PFSK-1 (cell line): ENCODE measurements at regions not wholly inside any gene's neighbourhood (a gene's known extent, or its start where the extent isn't known, plus 50 kb on each side); places are given as distances from the start of the nearest gene placed in this dataset.

Source experiments
- FOXP2 ChIP-seq: optimal IDR thresholded peaks from 2 replicates; pipeline ENCODE3; 2011; ENCODE audit warnings: borderline replicate concordance, control low read depth, inconsistent platforms; ENCODE audit not compliant: insufficient read depth; ENCODE audit errors: extremely low read length, extremely low read depth
- POLR2AphosphoS5 ChIP-seq: IDR thresholded peaks from 2 replicates; pipeline ENCODE4 v1.6.1; 2012; ENCODE audit warnings: low read depth, mild to moderate bottlenecking, control low read depth, low read length, moderate library complexity
- REST ChIP-seq, 2 experiments: IDR thresholded peaks; 2 replicates each; pipeline versions ENCODE4 v1.6.1 to v1.8.0; 2011 to 2012; ENCODE audit warnings: low read depth in 2 of 2, low read length in 2 of 2, control low read depth in 1 of 2, inconsistent platforms in 1 of 2, mild to moderate bottlenecking in 1 of 2, moderate library complexity in 1 of 2; ENCODE audit not compliant: insufficient read depth in 1 of 2
- SIN3A ChIP-seq: IDR thresholded peaks from 2 replicates; pipeline ENCODE4 v1.6.1; 2012; ENCODE audit warnings: mild to moderate bottlenecking, low read length, moderate library complexity, borderline replicate concordance; ENCODE audit not compliant: insufficient read depth
- TAF1 ChIP-seq: IDR thresholded peaks from 2 replicates; pipeline ENCODE4 v1.6.1; 2012; ENCODE audit warnings: low read length, control low read depth, borderline replicate concordance; ENCODE audit not compliant: insufficient read depth

GRCh38 chr22:47434336-47435203 is 672.1 kb downstream of the TBC1D22A start:
- no peak for TF ChIP-seq FOXP2
- no peak for TF ChIP-seq REST (IDR thresholded peaks at IDR 0.05; ENCODE audit: insufficient read depth in 1 of 2, low read depth in 2 of 2, low read length in 2 of 2)
- no peak for TF ChIP-seq TAF1
- TF ChIP-seq POLR2AphosphoS5 = no peak
- TF ChIP-seq SIN3A = no peak

- TF ChIP-seq FOXP2 = no peak
- TF ChIP-seq REST (IDR thresholded peaks at IDR 0.05; ENCODE audit: insufficient read depth in 1 of 2, low read depth in 2 of 2, low read length in 2 of 2) = no peak
- no peak for TF ChIP-seq SIN3A
- TF ChIP-seq TAF1 = no peak
- TF ChIP-seq POLR2AphosphoS5 = no peak
Measured at GRCh38 chr22:47433627-47434026, 671.2 kb downstream of the TBC1D22A start.

GRCh38 chr22:47432683-47433082 is 670.2 kb downstream of the TBC1D22A start:
- no peak for TF ChIP-seq SIN3A
- TF ChIP-seq TAF1 = no peak
- TF ChIP-seq POLR2AphosphoS5 = no peak
- no peak for TF ChIP-seq FOXP2
- TF ChIP-seq REST (IDR thresholded peaks at IDR 0.05; ENCODE audit: insufficient read depth in 1 of 2, low read depth in 2 of 2, low read length in 2 of 2) = no peak

GRCh38 chr22:47423861-47424820 is 661.7 kb downstream of the TBC1D22A start:
- TF ChIP-seq POLR2AphosphoS5 = no peak
- no peak for TF ChIP-seq SIN3A
- TF ChIP-seq REST (IDR thresholded peaks at IDR 0.05; ENCODE audit: insufficient read depth in 1 of 2, low read depth in 2 of 2, low read length in 2 of 2) = no peak
- TF ChIP-seq FOXP2 = no peak
- TF ChIP-seq TAF1 = no peak
